ENCODE measurements at regions not wholly inside any gene's neighbourhood (a gene's known extent, or its start where the extent isn't known, plus 50 kb on each side); places are given as distances from the start of the nearest gene placed in this dataset.

GRCh38 chr5:159799701-159800100, 116.6 kb upstream of the ADRA1B start:
- TF ChIP-seq CTCF (IDR thresholded peaks at IDR 0.05) (no peak), POLR2A (IDR thresholded peaks at IDR 0.05) (no peak), POLR2AphosphoS5 (IDR thresholded peaks at IDR 0.05) (no peak)

Data from breast epithelium (tissue), 3 donors.